ENCODE measurements at regions not wholly inside any gene's neighbourhood (a gene's known extent, or its start where the extent isn't known, plus 50 kb on each side); places are given as distances from the start of the nearest gene placed in this dataset.

DNA sequence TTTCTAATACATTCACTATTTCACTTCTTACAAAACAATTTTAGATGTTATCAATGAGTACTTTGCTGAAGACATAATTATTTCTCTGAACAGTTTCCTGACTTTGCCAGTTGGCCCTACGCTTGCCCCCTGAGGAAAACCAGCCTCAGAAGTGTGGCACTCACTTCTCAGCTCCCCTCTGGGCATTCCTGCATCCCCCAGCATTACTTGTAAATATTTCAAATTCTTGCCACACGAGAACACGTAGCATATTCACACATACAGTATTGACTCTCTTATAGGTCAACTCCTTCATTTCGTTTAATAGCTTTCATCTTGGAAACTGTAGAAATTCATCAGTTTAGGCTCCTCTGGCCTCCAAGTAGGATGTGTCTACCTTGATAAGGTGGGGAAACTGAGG, 65.2 kb downstream of the OTX2 start:
- Histone ChIP-seq H3K9me3 (no peaks in the 10 kb centered on the region), H3K27me3 (replicated peaks in 1 of 2; ENCODE audit: control insufficient read depth in 2 of 2, extremely low read depth in 1 of 2, insufficient read depth in 2 of 2, low read length in 1 of 2) (no peaks in the 10 kb centered on the region), H3K36me3 (ENCODE audit: control insufficient read depth in 2 of 2, extremely low read depth in 1 of 2, insufficient read depth in 1 of 2, low read length in 1 of 2) (no peaks in the 10 kb centered on the region), H3K27ac (ENCODE audit: low read length) (no peak overlapping the region), H3K4me3 (ENCODE audit: control insufficient read depth in 1 of 2, extremely low read depth in 1 of 2, low read length in 1 of 2) (no peak overlapping the region), H3K4me1 (ENCODE audit: control insufficient read depth in 1 of 2, extremely low read depth in 1 of 2, insufficient read depth in 2 of 2, low read length in 2 of 2) (no peaks in the 10 kb centered on the region)
- CTCF ChIA-PET = no interaction called here
- Mint-ChIP-seq H3K27me3 (peaks cover 12 to 17% of the 10 kb centered on the region in 2 donors), H3K9me3 (no peaks in the 10 kb centered on the region), H3K27ac (no peak overlapping the region), H3K4me3 (no peak overlapping the region), H3K36me3 (no peaks in the 10 kb centered on the region), H3K4me1 (no peaks in the 10 kb centered on the region)
- POLR2A ChIA-PET = no interaction called here
- 62% methylated on average over 3 of the region's 4 CpGs for WGBS (ENCODE audit: insufficient coverage)
- DNase-seq = no peak
- no peak for ATAC-seq (replicated peaks in 1 of 4)

DNA sequence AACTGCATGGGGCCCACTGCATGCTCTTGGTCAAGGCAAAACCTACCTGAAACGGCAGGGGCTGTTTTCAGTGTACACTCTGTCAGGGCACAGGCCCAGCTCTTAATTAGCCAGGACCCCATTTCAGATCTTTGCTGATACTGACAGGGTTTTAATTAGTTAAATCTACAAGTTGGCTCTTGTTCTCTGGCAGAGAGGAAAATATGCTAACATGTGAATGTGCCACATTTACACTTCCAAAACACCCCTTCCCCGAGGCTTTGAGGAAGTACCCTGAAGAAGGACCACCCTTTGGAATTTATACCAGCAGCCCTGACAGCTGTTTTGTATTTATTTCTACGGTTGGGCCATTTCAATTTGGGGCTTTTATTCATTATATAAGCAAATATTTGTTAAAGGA, 66.3 kb downstream of the OTX2 start:
- H3K36me3 Mint-ChIP-seq = no peaks in the 10 kb centered on the region
- ATAC-seq (replicated peaks in 1 of 4) (no peak), DNase-seq (no peak)
- Histone ChIP-seq H3K27ac (ENCODE audit: low read length) (no peak overlapping the region), H3K36me3 (ENCODE audit: control insufficient read depth in 2 of 2, extremely low read depth in 1 of 2, insufficient read depth in 1 of 2, low read length in 1 of 2) (no peaks in the 10 kb centered on the region), H3K9me3 (no peaks in the 10 kb centered on the region), H3K4me3 (ENCODE audit: control insufficient read depth in 1 of 2, extremely low read depth in 1 of 2, low read length in 1 of 2) (no peak overlapping the region), H3K27me3 (replicated peaks in 1 of 2; ENCODE audit: control insufficient read depth in 2 of 2, extremely low read depth in 1 of 2, insufficient read depth in 2 of 2, low read length in 1 of 2) (no peaks in the 10 kb centered on the region), H3K4me1 (ENCODE audit: control insufficient read depth in 1 of 2, extremely low read depth in 1 of 2, insufficient read depth in 2 of 2, low read length in 2 of 2) (no peaks in the 10 kb centered on the region)
- H3K4me3 Mint-ChIP-seq = no peak overlapping the region
- ChIA-PET POLR2A (no interaction called here), CTCF (no interaction called here)
- H3K9me3 Mint-ChIP-seq = no peaks in the 10 kb centered on the region
- peaks cover 6 to 18% of the 10 kb centered on the region in 2 donors for H3K27me3 Mint-ChIP-seq
- 63% methylated on average over 1 of the region's 3 CpGs for WGBS (ENCODE audit: insufficient coverage)
- no peaks in the 10 kb centered on the region for H3K4me1 Mint-ChIP-seq
- H3K27ac Mint-ChIP-seq = no peak overlapping the region

DNA sequence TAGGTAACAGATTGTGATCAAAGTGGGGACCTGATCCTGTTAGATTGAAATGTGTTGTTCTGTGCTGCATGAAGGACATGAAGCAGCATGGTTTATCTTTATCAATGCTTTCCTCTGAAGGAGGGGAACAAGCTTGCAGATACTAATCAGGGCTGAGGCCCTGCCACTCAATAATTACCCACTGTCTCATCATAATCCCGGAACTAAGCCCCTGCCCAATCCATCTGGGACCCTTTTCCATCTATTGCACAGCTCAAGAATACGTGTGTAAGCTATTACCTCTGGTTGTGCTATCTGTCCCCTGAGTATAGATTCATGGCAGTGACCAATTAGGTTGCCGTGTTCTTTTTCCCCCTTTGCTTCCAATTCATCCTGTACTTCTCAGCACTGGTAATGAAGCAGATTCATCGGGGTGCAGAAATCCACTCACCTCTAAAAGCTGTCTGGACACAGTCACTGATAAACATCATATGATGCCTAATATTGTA, 67.8 kb downstream of the OTX2 start:
- Histone ChIP-seq H3K9me3 (no peaks in the 10 kb centered on the region), H3K36me3 (ENCODE audit: control insufficient read depth in 2 of 2, extremely low read depth in 1 of 2, insufficient read depth in 1 of 2, low read length in 1 of 2) (no peaks in the 10 kb centered on the region), H3K27me3 (replicated peaks in 1 of 2; ENCODE audit: control insufficient read depth in 2 of 2, extremely low read depth in 1 of 2, insufficient read depth in 2 of 2, low read length in 1 of 2) (no peaks in the 10 kb centered on the region), H3K4me1 (ENCODE audit: control insufficient read depth in 1 of 2, extremely low read depth in 1 of 2, insufficient read depth in 2 of 2, low read length in 2 of 2) (no peaks in the 10 kb centered on the region), H3K27ac (ENCODE audit: low read length) (no peak overlapping the region), H3K4me3 (ENCODE audit: control insufficient read depth in 1 of 2, extremely low read depth in 1 of 2, low read length in 1 of 2) (no peak overlapping the region)
- no peaks in the 10 kb centered on the region for H3K4me1 Mint-ChIP-seq
- DNase-seq (no peak), ATAC-seq (replicated peaks in 1 of 4) (no peak)
- H3K27me3 Mint-ChIP-seq = peaks cover 6 to 21% of the 10 kb centered on the region in 2 donors
- CTCF ChIA-PET = interaction anchor here in 1 of 2 donors (0.5 kb wide), 1 partner anchor 1643 kb away, joined by 11 read pairs; no protein-coding TSS in a partner anchor
- H3K9me3 Mint-ChIP-seq = no peaks in the 10 kb centered on the region
- no peaks in the 10 kb centered on the region for H3K36me3 Mint-ChIP-seq
- no peak overlapping the region for H3K4me3 Mint-ChIP-seq
- WGBS (ENCODE audit: insufficient coverage) = 39% methylated on average over 2 of the region's 4 CpGs
- H3K27ac Mint-ChIP-seq = no peak overlapping the region
- POLR2A ChIA-PET = no interaction called here

DNA sequence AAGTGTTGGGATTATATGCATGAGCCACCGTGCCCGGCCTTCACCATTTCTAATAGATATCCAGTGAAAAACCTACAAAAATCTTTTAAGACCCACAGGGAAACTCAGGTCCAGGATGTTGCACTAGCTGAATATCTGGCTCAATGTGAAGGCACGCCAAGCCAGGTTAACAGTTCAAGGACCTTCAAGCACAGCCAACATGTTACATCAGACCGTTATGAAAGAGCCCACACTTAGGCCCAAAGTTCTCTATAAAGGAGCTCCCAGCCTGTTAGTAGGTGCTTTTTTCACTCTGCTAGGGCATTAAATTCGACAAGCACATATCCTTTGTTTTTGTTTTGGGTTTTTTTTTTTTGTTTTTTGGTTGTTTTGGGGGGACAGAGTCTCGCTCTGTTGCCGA, 69.0 kb downstream of the OTX2 start:
- no peaks in the 10 kb centered on the region for H3K4me1 ChIP-seq (ENCODE audit: control insufficient read depth in 1 of 2, extremely low read depth in 1 of 2, insufficient read depth in 2 of 2, low read length in 2 of 2)
- H3K27ac Mint-ChIP-seq = no peak overlapping the region
- no peak overlapping the region for H3K4me3 Mint-ChIP-seq
- H3K27ac ChIP-seq (ENCODE audit: low read length) = no peak overlapping the region
- POLR2A ChIA-PET = no interaction called here
- H3K4me3 ChIP-seq (ENCODE audit: control insufficient read depth in 1 of 2, extremely low read depth in 1 of 2, low read length in 1 of 2) = no peak overlapping the region
- peaks cover 6 to 21% of the 10 kb centered on the region in 2 donors for H3K27me3 Mint-ChIP-seq
- H3K36me3 ChIP-seq (ENCODE audit: control insufficient read depth in 2 of 2, extremely low read depth in 1 of 2, insufficient read depth in 1 of 2, low read length in 1 of 2) = no peaks in the 10 kb centered on the region
- ATAC-seq (replicated peaks in 1 of 4) (no peak), DNase-seq (no peak)
- WGBS (ENCODE audit: insufficient coverage) = 81% methylated on average over 4 of the region's 7 CpGs
- CTCF ChIA-PET = no interaction called here
- H3K36me3 Mint-ChIP-seq = no peaks in the 10 kb centered on the region
- H3K9me3 ChIP-seq = no peaks in the 10 kb centered on the region
- no peaks in the 10 kb centered on the region for H3K4me1 Mint-ChIP-seq
- H3K9me3 Mint-ChIP-seq = no peaks in the 10 kb centered on the region
- no peaks in the 10 kb centered on the region for H3K27me3 ChIP-seq (replicated peaks in 1 of 2; ENCODE audit: control insufficient read depth in 2 of 2, extremely low read depth in 1 of 2, insufficient read depth in 2 of 2, low read length in 1 of 2)

DNA sequence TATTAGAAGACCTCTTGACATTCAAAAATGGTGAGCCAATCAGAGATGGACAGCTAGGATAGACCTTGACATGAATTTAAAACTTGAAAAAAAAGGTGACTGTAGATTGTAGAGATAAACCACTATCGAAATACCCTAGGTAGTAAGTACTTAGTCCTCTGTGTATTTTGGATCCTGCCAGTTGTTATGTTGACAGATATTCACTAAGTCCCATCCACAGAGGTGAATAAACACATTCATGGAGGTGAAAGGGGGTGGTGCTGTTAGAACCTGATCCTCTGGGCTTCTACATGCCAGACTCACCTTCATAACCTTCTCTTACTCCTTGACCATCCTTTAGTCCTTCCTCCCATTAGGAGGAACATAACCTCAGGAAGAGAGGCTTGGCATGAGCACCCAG, 72.3 kb downstream of the OTX2 start:
- ChIA-PET POLR2A (no interaction called here), CTCF (no interaction called here)
- Histone ChIP-seq H3K27ac (ENCODE audit: low read length) (no peak overlapping the region), H3K36me3 (ENCODE audit: control insufficient read depth in 2 of 2, extremely low read depth in 1 of 2, insufficient read depth in 1 of 2, low read length in 1 of 2) (no peaks in the 10 kb centered on the region), H3K4me1 (ENCODE audit: control insufficient read depth in 1 of 2, extremely low read depth in 1 of 2, insufficient read depth in 2 of 2, low read length in 2 of 2) (no peaks in the 10 kb centered on the region), H3K27me3 (replicated peaks in 1 of 2; ENCODE audit: control insufficient read depth in 2 of 2, extremely low read depth in 1 of 2, insufficient read depth in 2 of 2, low read length in 1 of 2) (peaks cover 0 to 4% of the 10 kb centered on the region in 2 experiments), H3K4me3 (ENCODE audit: control insufficient read depth in 1 of 2, extremely low read depth in 1 of 2, low read length in 1 of 2) (no peak overlapping the region), H3K9me3 (no peaks in the 10 kb centered on the region)
- H3K4me1 Mint-ChIP-seq = no peaks in the 10 kb centered on the region
- DNase-seq (no peak), ATAC-seq (replicated peaks in 1 of 4) (no peak)
- no peaks in the 10 kb centered on the region for H3K9me3 Mint-ChIP-seq
- H3K4me3 Mint-ChIP-seq = no peak overlapping the region
- WGBS (ENCODE audit: insufficient coverage) = no CpG with 5 or more reads among the region's 1 CpG
- H3K27me3 Mint-ChIP-seq = peaks cover 8 to 15% of the 10 kb centered on the region in 2 donors
- H3K36me3 Mint-ChIP-seq = no peaks in the 10 kb centered on the region
- H3K27ac Mint-ChIP-seq = no peak overlapping the region

DNA sequence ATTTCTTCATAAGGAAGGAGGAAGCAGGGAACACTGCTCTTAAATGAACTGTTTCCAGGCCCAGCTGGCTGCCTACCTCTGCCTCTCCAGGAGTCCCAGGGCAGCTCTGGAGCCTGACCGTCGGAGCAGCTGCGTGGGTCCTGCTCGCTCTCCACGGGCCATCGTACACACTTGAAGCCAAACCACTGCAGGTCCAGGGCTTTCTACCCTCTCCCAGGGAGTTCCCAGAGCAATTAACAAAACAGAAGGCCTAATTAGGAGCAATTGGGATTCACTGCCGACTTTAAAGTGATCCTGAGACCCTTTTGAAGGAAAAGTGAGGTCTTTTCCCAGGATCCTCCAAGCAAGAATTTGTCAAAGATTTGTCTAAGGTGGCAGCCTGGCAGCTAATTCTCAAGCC, 76.9 kb downstream of the OTX2 start:
- no peak for ATAC-seq (replicated peaks in 1 of 4)
- 73% methylated on average over 4 of the region's 7 CpGs for WGBS (ENCODE audit: insufficient coverage)
- no peak for DNase-seq
- Mint-ChIP-seq H3K36me3 (no peaks in the 10 kb centered on the region), H3K4me1 (no peaks in the 10 kb centered on the region), H3K4me3 (no peak overlapping the region), H3K27me3 (peaks cover 33 to 38% of the 10 kb centered on the region in 2 donors), H3K27ac (no peak overlapping the region), H3K9me3 (no peaks in the 10 kb centered on the region)
- CTCF ChIA-PET = no interaction called here
- no peaks in the 10 kb centered on the region for H3K4me1 ChIP-seq (ENCODE audit: control insufficient read depth in 1 of 2, extremely low read depth in 1 of 2, insufficient read depth in 2 of 2, low read length in 2 of 2)
- no peaks in the 10 kb centered on the region for H3K9me3 ChIP-seq
- H3K36me3 ChIP-seq (ENCODE audit: control insufficient read depth in 2 of 2, extremely low read depth in 1 of 2, insufficient read depth in 1 of 2, low read length in 1 of 2) = no peaks in the 10 kb centered on the region
- H3K4me3 ChIP-seq (ENCODE audit: control insufficient read depth in 1 of 2, extremely low read depth in 1 of 2, low read length in 1 of 2) = no peak overlapping the region
- H3K27ac ChIP-seq (ENCODE audit: low read length) = no peak overlapping the region
- POLR2A ChIA-PET = no interaction called here
- H3K27me3 ChIP-seq (replicated peaks in 1 of 2; ENCODE audit: control insufficient read depth in 2 of 2, extremely low read depth in 1 of 2, insufficient read depth in 2 of 2, low read length in 1 of 2) = peaks cover 4 to 16% of the 10 kb centered on the region in 2 experiments

DNA sequence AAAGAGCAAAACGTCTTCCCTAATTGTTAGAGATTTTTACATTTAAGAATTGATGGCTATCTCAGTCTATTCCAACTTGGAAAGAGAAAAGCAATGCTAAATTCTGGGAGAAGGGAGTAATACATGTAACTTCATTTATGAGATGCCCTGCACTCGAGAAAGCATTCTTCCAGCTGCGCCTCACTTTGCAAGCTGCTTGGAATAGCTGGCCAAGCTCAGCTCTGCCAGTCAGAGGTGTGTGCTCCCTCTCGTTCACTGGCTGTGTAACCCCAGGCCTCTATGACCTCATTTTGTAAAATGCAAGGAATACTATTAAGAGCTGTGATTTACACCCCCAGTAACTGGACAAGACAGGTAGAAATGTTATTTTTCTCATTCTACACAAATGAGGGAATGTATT, 79.1 kb downstream of the OTX2 start:
- Histone ChIP-seq H3K4me1 (ENCODE audit: control insufficient read depth in 1 of 2, extremely low read depth in 1 of 2, insufficient read depth in 2 of 2, low read length in 2 of 2) (no peaks in the 10 kb centered on the region), H3K4me3 (ENCODE audit: control insufficient read depth in 1 of 2, extremely low read depth in 1 of 2, low read length in 1 of 2) (no peak overlapping the region), H3K36me3 (ENCODE audit: control insufficient read depth in 2 of 2, extremely low read depth in 1 of 2, insufficient read depth in 1 of 2, low read length in 1 of 2) (no peaks in the 10 kb centered on the region), H3K27ac (ENCODE audit: low read length) (no peak overlapping the region), H3K9me3 (no peaks in the 10 kb centered on the region), H3K27me3 (replicated peaks in 1 of 2; ENCODE audit: control insufficient read depth in 2 of 2, extremely low read depth in 1 of 2, insufficient read depth in 2 of 2, low read length in 1 of 2) (peaks cover 4 to 22% of the 10 kb centered on the region in 2 experiments)
- no peaks in the 10 kb centered on the region for H3K36me3 Mint-ChIP-seq
- no peak for DNase-seq
- peaks cover 33 to 38% of the 10 kb centered on the region in 2 donors for H3K27me3 Mint-ChIP-seq
- 80% methylated on average over 1 of the region's 4 CpGs for WGBS (ENCODE audit: insufficient coverage)
- no peak overlapping the region for H3K4me3 Mint-ChIP-seq
- ChIA-PET POLR2A (no interaction called here), CTCF (no interaction called here)
- H3K4me1 Mint-ChIP-seq = no peaks in the 10 kb centered on the region
- H3K27ac Mint-ChIP-seq = no peak overlapping the region
- ATAC-seq (replicated peaks in 1 of 4) = no peak
- H3K9me3 Mint-ChIP-seq = no peaks in the 10 kb centered on the region

Measured in T-cell (primary cell).